Loucy (cell line): ENCODE measurements at regions not wholly inside any gene's neighbourhood (a gene's known extent, or its start where the extent isn't known, plus 50 kb on each side); places are given as distances from the start of the nearest gene placed in this dataset.

ENCODE experiments used
- EZH2phosphoT487 ChIP-seq: fragments of 200-600 bp; IDR thresholded peaks from 2 replicates; pipeline ENCODE4 v1.6.1; 2018; ENCODE audit warnings: antibody characterized with exemption, mild to moderate bottlenecking, moderate library complexity, borderline replicate concordance
- TF ChIP-seq, protein P1 (sequence below): fragments of 200-600 bp; sonication (generic); conservative IDR thresholded peaks from 2 replicates; pipeline ENCODE4 v1.5.1; 2014; ENCODE audit warnings: mild to moderate bottlenecking, antibody characterized with exemption, low read length

DNA sequence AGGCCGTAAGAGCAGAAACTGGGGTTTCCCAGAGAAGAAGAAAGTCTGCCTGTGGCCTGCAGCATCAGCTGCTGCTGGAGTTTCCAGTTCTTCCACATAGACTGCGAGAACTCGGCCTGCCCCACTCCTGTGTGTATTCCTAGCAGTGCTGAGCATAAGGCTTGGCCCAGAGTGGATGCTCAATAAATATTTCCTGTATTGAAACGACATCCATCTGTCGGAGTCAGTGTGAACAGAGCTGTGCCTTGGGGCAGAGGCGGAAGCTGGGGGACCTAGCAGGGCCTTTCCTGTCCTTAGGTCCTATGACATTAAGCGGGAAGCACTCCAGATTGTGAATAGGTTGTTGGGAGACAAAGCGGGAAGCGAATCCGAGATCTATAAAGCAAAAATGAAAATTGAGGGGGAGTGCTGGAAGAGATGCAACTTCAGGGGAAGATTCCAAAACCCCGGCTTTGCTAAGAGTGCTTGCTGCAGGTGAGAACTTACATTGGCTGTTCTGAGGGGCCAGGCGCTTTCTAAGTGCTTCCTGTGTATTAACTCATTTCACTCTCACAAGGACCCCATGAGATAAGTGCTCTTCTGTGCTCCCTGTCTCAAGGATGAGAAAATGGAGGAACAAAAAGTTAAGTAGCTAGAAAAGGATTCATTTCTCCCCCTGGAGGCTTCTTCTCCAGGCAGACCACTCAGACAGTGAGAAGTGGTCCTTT is 76.1 kb upstream of the CXCL14 start:
- TF ChIP-seq, protein P1, sequence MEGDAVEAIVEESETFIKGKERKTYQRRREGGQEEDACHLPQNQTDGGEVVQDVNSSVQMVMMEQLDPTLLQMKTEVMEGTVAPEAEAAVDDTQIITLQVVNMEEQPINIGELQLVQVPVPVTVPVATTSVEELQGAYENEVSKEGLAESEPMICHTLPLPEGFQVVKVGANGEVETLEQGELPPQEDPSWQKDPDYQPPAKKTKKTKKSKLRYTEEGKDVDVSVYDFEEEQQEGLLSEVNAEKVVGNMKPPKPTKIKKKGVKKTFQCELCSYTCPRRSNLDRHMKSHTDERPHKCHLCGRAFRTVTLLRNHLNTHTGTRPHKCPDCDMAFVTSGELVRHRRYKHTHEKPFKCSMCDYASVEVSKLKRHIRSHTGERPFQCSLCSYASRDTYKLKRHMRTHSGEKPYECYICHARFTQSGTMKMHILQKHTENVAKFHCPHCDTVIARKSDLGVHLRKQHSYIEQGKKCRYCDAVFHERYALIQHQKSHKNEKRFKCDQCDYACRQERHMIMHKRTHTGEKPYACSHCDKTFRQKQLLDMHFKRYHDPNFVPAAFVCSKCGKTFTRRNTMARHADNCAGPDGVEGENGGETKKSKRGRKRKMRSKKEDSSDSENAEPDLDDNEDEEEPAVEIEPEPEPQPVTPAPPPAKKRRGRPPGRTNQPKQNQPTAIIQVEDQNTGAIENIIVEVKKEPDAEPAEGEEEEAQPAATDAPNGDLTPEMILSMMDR: no peak
- no peak for TF ChIP-seq EZH2phosphoT487
